ENCODE measurements at regions not wholly inside any gene's neighbourhood (a gene's known extent, or its start where the extent isn't known, plus 50 kb on each side); places are given as distances from the start of the nearest gene placed in this dataset.

- DNase-seq (ENCODE audit: low spot score): no peak
Observed at GRCh38 chr4:85260064-85260463, 214.9 kb upstream of the ARHGAP24 start.

- DNase-seq (ENCODE audit: low spot score): no peak
Observed at GRCh38 chr4:85265234-85265633, 209.7 kb upstream of the ARHGAP24 start.

- no peak for DNase-seq (ENCODE audit: low spot score)
Observed at GRCh38 chr4:85268188-85268587, 206.8 kb upstream of the ARHGAP24 start.

GRCh38 chr4:85268961-85269360 is 206.0 kb upstream of the ARHGAP24 start:
- no peak for DNase-seq (ENCODE audit: low spot score)

DNA sequence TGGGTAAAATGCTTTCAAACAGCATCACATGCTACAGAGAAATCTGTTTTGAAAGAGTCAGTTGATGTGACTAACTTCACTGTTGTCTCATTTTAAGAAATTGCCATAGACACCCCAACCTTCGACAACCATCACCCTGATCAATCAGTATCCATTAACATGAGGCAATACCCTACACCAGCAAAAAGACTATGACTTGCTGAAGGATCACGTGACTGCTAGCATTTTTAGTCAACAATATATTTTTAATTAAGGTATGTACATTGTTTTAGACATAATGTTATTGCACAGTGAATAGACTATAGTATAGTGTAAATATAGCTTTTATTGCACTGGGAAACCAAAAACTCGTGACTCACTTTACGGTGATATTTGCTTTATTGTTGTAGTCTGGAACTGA is 200.0 kb upstream of the ARHGAP24 start:
- DNase-seq (ENCODE audit: low spot score): no peak

DNA sequence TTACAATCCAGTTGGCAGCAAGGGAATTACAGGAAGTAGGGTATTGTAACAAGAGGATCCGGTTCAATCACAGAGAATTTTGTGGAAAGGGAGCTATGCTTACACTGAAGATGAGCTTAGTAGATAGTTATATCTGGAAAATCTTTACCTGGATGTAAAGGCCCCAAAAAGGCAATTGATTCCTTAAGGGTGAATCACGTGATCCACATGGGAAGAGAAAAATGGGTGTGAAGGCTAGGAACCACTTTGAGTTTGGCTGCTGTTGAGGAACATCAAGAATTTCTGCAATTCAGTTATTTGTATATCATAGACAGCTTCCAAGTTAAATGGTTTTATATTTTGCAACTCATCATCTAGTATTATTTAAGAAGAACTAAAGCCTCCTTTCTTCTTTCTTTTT is 194.0 kb upstream of the ARHGAP24 start:
- no peak for DNase-seq (ENCODE audit: low spot score)

GRCh38 chr4:85291226-85291625 is 183.7 kb upstream of the ARHGAP24 start:
- no peak for DNase-seq (ENCODE audit: low spot score)

GRCh38 chr4:85298037-85298436 is 176.9 kb upstream of the ARHGAP24 start:
- DNase-seq (ENCODE audit: low spot score): no peak

DNA sequence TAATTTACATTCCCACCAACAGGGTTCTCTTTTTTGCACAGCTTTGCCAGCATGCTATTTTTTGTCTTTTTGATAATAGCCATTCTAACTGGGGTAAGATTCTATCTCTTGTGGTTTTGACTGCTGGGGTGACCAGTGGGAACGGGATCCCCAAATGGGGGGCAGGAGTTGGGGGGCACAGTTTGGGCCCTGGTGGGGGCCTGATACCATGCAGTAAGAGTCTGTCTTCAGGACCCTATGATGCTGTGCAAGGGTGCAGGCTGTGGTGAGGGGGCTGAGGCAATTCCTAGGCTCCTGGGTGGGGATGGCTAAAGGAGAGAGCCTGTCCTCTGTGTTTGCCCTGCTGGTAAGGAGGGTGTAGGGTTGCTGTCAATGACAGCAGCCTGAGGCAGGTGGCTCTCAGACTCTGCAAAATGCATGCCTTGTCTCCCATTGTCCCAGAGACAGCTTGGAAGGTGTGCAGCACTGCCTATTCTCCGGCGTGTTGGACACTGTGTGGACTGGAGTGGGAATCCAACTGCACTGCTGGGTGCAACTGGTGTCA is 172.7 kb upstream of the ARHGAP24 start:
- DNase-seq (ENCODE audit: low spot score): no peak

DNA sequence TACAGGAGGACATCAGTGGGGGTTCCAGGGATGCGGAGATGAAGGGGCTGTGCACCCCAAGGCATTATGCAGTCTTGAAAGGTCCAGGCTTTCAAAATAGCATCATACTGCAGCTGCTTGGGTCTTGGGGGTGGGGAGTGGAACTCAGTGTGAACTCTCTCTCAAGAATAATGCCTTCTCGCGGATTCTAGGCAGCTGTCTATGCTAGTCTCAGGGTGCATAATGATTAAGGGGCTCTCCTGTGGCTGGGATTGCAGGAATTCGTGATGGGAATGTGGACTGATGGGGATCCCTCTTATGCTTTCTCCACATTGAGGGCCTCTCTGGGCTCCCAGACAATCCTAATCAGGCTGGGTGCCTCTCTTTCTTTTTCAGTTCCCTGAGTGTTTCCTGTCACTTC is 172.2 kb upstream of the ARHGAP24 start:
- no peak for DNase-seq (ENCODE audit: low spot score)

DNA sequence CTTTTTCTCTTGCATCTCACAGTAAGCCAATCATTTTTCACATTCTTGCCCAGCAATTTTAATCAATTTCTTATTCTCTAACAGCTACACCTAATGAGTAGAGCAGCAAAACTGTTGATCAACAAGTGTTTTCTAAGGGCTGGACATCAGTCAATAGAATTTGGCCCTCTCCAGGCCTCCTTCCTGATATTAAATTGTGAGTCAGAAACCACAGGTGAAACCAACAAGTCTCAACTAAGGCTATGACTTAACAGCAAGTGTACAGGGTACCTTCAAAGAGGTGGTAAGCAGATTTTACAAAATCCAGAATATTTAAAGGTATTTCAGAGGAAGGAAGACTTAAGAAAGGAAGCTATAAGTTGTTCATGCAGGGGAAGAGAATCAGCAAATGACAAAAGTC is 156.5 kb upstream of the ARHGAP24 start:
- DNase-seq (ENCODE audit: low spot score): no peak

- DNase-seq (ENCODE audit: low spot score): no peak
Observed at GRCh38 chr4:85358831-85359230, 116.1 kb upstream of the ARHGAP24 start.

GRCh38 chr4:85362550-85362949 is 112.4 kb upstream of the ARHGAP24 start:
- DNase-seq (ENCODE audit: low spot score): no peak

DNA sequence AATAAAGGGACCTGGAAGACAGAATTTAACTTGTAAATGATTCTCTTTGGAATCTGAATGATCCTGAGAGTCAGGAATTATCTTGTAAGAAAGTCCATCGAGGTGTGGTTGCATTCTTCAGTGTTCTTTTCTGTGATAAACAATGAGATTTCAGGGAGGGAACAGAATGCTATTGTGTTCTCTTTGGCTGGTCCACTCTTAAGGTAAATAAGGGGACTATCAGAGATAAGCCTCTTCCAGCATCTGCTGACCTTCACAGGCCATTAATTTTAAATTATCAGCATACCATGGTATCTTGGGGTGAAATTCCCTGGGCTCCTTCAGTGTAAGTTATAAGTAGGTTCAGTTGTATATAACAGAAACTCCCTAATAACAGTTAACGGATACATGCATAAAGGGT is 107.1 kb upstream of the ARHGAP24 start:
- DNase-seq (ENCODE audit: low spot score): no peak

GRCh38 chr4:85368240-85368639 is 106.7 kb upstream of the ARHGAP24 start:
- no peak for DNase-seq (ENCODE audit: low spot score)

- no peak for DNase-seq (ENCODE audit: low spot score)
Observed at GRCh38 chr4:85368932-85369331, 106.0 kb upstream of the ARHGAP24 start.

DNA sequence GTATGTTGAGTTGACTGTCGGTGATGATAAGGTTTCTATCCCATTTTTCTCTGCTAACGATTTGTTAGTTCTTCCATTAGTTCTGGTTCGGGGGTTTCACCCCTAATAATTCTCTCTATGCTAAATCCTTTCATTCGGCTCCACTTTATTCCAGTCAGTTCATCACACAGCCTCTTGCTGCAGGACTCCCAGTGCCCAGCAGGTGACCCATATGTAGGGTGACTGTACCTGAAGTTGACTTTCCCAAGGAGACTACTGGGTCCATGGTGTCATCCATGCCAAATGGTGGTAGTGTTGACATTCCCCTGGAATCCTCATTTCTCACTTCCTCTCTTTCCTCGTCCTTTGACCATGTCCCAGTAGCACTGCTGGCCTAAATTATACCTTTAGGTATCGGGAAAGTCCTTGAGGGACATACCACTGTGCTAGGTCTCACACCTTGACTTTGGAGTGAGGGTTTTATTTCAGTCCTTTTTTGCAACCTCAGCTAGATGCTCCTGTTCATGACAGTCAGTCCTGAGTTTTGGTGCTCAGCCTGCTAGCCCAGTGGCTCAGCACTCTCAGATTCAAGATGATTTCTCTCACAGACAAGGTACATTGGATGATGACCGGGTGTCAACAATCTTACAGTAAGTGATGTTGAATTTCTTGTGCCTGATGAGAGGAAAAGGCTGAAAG is 105.1 kb upstream of the ARHGAP24 start:
- no peak for DNase-seq (ENCODE audit: low spot score)

- DNase-seq (ENCODE audit: low spot score): peak; percentile 58
Observed at GRCh38 chr4:85370400-85371032, 104.4 kb upstream of the ARHGAP24 start.

DNA sequence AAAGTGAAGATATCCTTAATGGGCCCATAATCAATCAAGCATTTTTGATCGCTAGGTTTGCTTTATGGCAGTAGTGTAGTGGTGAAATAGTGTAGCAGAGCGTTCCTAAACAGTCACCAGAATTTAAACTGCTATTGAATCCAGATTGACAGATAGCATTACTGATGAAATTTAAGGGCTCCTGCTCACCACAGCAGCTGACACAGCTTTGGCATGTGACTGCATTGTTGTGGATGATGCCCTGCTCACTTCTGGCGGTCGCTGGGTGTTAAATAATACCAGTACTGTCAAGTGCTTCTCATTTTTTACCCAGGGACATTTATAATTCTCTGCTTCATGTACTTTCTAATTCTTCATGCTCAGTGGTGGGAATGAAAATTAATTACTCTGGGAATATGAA is 102.0 kb upstream of the ARHGAP24 start:
- DNase-seq (ENCODE audit: low spot score): no peak

DNA sequence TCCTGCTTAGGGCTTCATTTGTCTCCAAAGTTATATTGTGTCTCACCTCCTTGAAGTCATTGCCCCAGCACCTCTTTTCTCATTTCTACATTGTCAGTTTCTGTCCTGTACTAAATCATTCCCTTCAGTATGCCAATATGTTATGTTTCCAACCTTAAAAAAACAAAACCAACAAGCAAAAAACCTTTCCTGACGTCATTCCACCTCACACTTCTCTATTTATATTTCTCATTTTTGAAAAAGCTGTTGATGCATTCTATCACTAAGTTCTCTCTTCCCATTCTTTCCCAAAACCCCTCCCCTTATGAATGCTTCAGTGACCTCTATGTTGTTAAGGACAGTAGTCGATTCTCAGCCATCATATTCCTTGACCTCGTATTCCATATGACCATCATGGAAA is 98.7 kb upstream of the ARHGAP24 start:
- no peak for DNase-seq (ENCODE audit: low spot score)

DNA sequence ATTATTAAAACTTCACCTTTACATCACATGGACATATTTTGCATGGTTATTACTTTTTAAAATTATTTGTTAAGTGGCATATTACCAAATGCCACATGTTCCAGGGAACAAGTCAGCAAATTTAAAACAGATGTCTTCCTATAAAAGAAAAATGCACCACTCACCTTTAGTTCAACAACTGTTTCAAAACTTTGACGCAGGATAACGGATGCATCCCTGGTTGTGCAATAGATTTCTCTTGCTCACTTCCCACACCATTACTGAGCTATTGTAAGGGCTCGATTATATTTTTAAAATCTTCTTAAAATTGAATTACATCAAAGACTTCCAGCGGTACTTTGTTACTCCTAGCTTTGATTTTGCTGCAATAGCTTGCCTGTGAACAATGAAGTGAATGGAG is 93.0 kb upstream of the ARHGAP24 start:
- DNase-seq (ENCODE audit: low spot score): no peak

GRCh38 chr4:85391071-85391470 is 83.9 kb upstream of the ARHGAP24 start:
- no peak for DNase-seq (ENCODE audit: low spot score)

Data from HT-29 (cell line).